WTC11 (cell line): ENCODE measurements at regions not wholly inside any gene's neighbourhood (a gene's known extent, or its start where the extent isn't known, plus 50 kb on each side); places are given as distances from the start of the nearest gene placed in this dataset.

Experiments
- ATAC-seq: fragments of 200-7000 bp; cut with Tn5 transposase; 2 replicates; pipeline ENCODE4 v1.10.0; 2021; ENCODE audit warnings: mild to moderate bottlenecking, moderate library complexity
- CTCF ChIA-PET: fragments of 300-600 bp; sonication (Branson Sonifier 250); formaldehyde crosslinking; loops from one replicate; lab custom pipeline; 2021; ENCODE audit warnings: antibody characterized with exemption; lab: Charles Lee
- POLR2A ChIA-PET: fragments of 350-600 bp; sonication (Branson Sonifier 250); formaldehyde crosslinking; loops from one replicate; lab custom pipeline; 2021; ENCODE audit warnings: antibody characterized with exemption; lab: Charles Lee
- DNase-seq: peaks from one replicate; pipeline ENCODE4 v3.0.0; 2021; ENCODE audit warnings: low spot score
- H3K27ac Mint-ChIP-seq: 2 replicates; pipeline ENCODE4 v1.8.0; 2021; ENCODE audit warnings: mixed read lengths
- H3K27me3 Mint-ChIP-seq: 2 replicates; pipeline ENCODE4 v1.8.0; 2021; ENCODE audit warnings: low read depth, mild to moderate bottlenecking, moderate library complexity, mixed read lengths
- H3K36me3 Mint-ChIP-seq: 2 replicates; pipeline ENCODE4 v1.8.0; 2021; ENCODE audit warnings: mixed read lengths
- H3K4me1 Mint-ChIP-seq: 2 replicates; pipeline ENCODE4 v1.8.0; 2022; ENCODE audit warnings: mixed read lengths
- H3K4me3 Mint-ChIP-seq: 2 replicates; pipeline ENCODE4 v1.8.0; 2021; ENCODE audit warnings: mild to moderate bottlenecking, moderate library complexity, mixed read lengths
- H3K9me3 Mint-ChIP-seq: 2 replicates; pipeline ENCODE4 v1.8.0; 2021; ENCODE audit warnings: mixed read lengths
- ATF1 ChIP-seq: sonication (generic); formaldehyde crosslinking; IDR thresholded peaks from 2 replicates; pipeline ENCODE4 v1.8.1; 2023; ENCODE audit warnings: mild to moderate bottlenecking, moderate library complexity, missing genetic modification reagents
- CBFB ChIP-seq: sonication (generic); formaldehyde crosslinking; IDR thresholded peaks from 2 replicates; pipeline ENCODE4 v1.8.1; 2022; ENCODE audit warnings: mild to moderate bottlenecking, low read depth, missing genetic modification reagents
- EMX1 ChIP-seq: fragments of 250-450 bp; sonication (Bioruptor Pico); IDR thresholded peaks from 2 replicates; pipeline ENCODE4 v1.8.0; 2021; ENCODE audit warnings: mild to moderate bottlenecking
- ETV6 ChIP-seq: sonication (generic); formaldehyde crosslinking; IDR thresholded peaks from 2 replicates; pipeline ENCODE4 v1.8.1; 2022; ENCODE audit warnings: mild to moderate bottlenecking, missing genetic modification reagents
- GRHL2 ChIP-seq: fragments of 250-450 bp; sonication (Bioruptor Pico); IDR thresholded peaks from 2 replicates; pipeline ENCODE4 v1.8.0; 2022; ENCODE audit warnings: mild to moderate bottlenecking, moderate library complexity; ENCODE audit not compliant: insufficient replicate concordance, severe bottlenecking
- GTF2I ChIP-seq: fragments of 250-450 bp; sonication (Bioruptor Pico); conservative IDR thresholded peaks from 2 replicates; pipeline ENCODE4 v1.4.0; 2021; ENCODE audit warnings: mild to moderate bottlenecking
- IRF2 ChIP-seq: sonication (generic); formaldehyde crosslinking; IDR thresholded peaks from 2 replicates; pipeline ENCODE4 v1.8.0; 2022; ENCODE audit warnings: low read depth, missing genetic modification reagents, borderline replicate concordance
- NR3C1 ChIP-seq: sonication (generic); formaldehyde crosslinking; conservative IDR thresholded peaks from 2 replicates; pipeline ENCODE4 v1.8.1; 2023; ENCODE audit warnings: low read depth, mild to moderate bottlenecking, missing genetic modification reagents
- RORB ChIP-seq: fragments of 250-450 bp; sonication (Bioruptor Pico); IDR thresholded peaks from 2 replicates; pipeline ENCODE4 v1.9.0; 2021; ENCODE audit warnings: mild to moderate bottlenecking
- SMAD3 ChIP-seq: sonication (generic); formaldehyde crosslinking; IDR thresholded peaks from 2 replicates; pipeline ENCODE4 v1.8.0; 2022; ENCODE audit warnings: missing genetic modification reagents, mild to moderate bottlenecking, borderline replicate concordance
- TEAD1 ChIP-seq: sonication (generic); formaldehyde crosslinking; IDR thresholded peaks from 2 replicates; pipeline ENCODE4 v1.8.0; 2022; ENCODE audit warnings: mild to moderate bottlenecking, missing genetic modification reagents
- TP53 ChIP-seq: sonication (generic); formaldehyde crosslinking; IDR thresholded peaks from 2 replicates; pipeline ENCODE4 v1.8.1; 2023; ENCODE audit warnings: mild to moderate bottlenecking, missing genetic modification reagents
- ZBTB21 ChIP-seq: sonication (generic); formaldehyde crosslinking; IDR thresholded peaks from 2 replicates; pipeline ENCODE4 v1.8.1; 2023; ENCODE audit warnings: mild to moderate bottlenecking, missing genetic modification reagents, borderline replicate concordance
- ZNF317 ChIP-seq: sonication (generic); formaldehyde crosslinking; IDR thresholded peaks from 2 replicates; pipeline ENCODE4 v1.8.1; 2023; ENCODE audit warnings: low read depth, mild to moderate bottlenecking, moderate library complexity, missing genetic modification reagents, borderline replicate concordance
- ZNF416 ChIP-seq: fragments of 250-450 bp; sonication (Bioruptor Pico); IDR thresholded peaks from 2 replicates; pipeline ENCODE4 v1.9.0; 2021; ENCODE audit warnings: mild to moderate bottlenecking, inconsistent platforms
- ZNF671 ChIP-seq: fragments of 250-450 bp; sonication (Bioruptor Pico); IDR thresholded peaks from 2 replicates; pipeline ENCODE4 v1.8.0; 2021; ENCODE audit warnings: mild to moderate bottlenecking
- TF ChIP-seq, protein P1 (sequence below): sonication (generic); formaldehyde crosslinking; IDR thresholded peaks from 2 replicates; pipeline ENCODE4 v1.8.0; 2023; ENCODE audit warnings: mild to moderate bottlenecking, missing genetic modification reagents
- TF ChIP-seq, protein P2 (sequence below): sonication (generic); formaldehyde crosslinking; IDR thresholded peaks from 2 replicates; pipeline ENCODE4 v1.8.0; 2023; ENCODE audit warnings: missing genetic modification reagents, mild to moderate bottlenecking, borderline replicate concordance
- TF ChIP-seq, protein P3 (sequence below): sonication (generic); formaldehyde crosslinking; conservative IDR thresholded peaks from 2 replicates; pipeline ENCODE4 v1.8.1; 2022; ENCODE audit warnings: mild to moderate bottlenecking, missing genetic modification reagents
- TF ChIP-seq, protein P4 (sequence below): sonication (generic); formaldehyde crosslinking; IDR thresholded peaks from 2 replicates; pipeline ENCODE4 v1.8.1; 2023; ENCODE audit warnings: mild to moderate bottlenecking, missing genetic modification reagents, borderline replicate concordance
- TF ChIP-seq, protein P5 (sequence below): fragments of 250-450 bp; sonication (Bioruptor Pico); IDR thresholded peaks from 2 replicates; pipeline ENCODE4 v1.9.0; 2021; ENCODE audit warnings: mild to moderate bottlenecking
- TF ChIP-seq, protein P6 (sequence below): sonication (generic); formaldehyde crosslinking; IDR thresholded peaks from 2 replicates; pipeline ENCODE4 v1.8.0; 2022; ENCODE audit warnings: mild to moderate bottlenecking, missing genetic modification reagents

DNA sequence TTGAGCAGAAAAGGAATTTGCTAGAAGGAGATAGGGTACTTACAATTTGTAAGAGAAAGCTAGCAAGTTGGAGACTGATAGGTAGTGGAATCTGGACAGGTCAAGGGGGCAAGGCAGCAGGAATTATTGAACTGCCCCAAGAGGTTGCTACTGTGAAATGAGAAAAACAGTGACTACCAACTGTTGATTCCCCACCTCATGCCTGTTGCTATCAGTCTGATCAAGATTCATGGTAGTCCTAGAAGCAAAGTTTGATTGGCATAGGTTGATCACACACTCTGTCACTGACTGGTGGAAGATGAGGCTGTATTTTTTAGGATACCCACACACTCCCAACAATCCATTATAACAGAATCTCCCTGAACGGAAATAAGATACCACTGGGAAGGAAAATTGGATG lies 89.4 kb upstream of the IGF1 start:
- Mint-ChIP-seq H3K4me3 (no peak overlapping the region), H3K4me1 (peaks cover 7% of the 10 kb centered on the region; the same call in 1 of the 2 replicates), H3K27ac (no peak overlapping the region), H3K36me3 (peaks cover 9% of the 10 kb centered on the region; the same call in 1 of the 2 replicates), H3K9me3 (peaks cover 17% of the 10 kb centered on the region), H3K27me3 (no peaks in the 10 kb centered on the region)
- TF ChIP-seq IRF2 (CRISPR knock-in tag): no peak
- TF ChIP-seq, protein P1, sequence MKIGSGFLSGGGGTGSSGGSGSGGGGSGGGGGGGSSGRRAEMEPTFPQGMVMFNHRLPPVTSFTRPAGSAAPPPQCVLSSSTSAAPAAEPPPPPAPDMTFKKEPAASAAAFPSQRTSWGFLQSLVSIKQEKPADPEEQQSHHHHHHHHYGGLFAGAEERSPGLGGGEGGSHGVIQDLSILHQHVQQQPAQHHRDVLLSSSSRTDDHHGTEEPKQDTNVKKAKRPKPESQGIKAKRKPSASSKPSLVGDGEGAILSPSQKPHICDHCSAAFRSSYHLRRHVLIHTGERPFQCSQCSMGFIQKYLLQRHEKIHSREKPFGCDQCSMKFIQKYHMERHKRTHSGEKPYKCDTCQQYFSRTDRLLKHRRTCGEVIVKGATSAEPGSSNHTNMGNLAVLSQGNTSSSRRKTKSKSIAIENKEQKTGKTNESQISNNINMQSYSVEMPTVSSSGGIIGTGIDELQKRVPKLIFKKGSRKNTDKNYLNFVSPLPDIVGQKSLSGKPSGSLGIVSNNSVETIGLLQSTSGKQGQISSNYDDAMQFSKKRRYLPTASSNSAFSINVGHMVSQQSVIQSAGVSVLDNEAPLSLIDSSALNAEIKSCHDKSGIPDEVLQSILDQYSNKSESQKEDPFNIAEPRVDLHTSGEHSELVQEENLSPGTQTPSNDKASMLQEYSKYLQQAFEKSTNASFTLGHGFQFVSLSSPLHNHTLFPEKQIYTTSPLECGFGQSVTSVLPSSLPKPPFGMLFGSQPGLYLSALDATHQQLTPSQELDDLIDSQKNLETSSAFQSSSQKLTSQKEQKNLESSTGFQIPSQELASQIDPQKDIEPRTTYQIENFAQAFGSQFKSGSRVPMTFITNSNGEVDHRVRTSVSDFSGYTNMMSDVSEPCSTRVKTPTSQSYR (CRISPR knock-in tag): no peak
- TF ChIP-seq EMX1 (CRISPR knock-in tag): no peak
- no peak for TF ChIP-seq ZNF416 (CRISPR knock-in tag)
- TF ChIP-seq GTF2I (CRISPR knock-in tag): no peak
- TF ChIP-seq ETV6 (CRISPR knock-in tag): no peak
- TF ChIP-seq ZBTB21 (CRISPR knock-in tag): no peak
- TF ChIP-seq TEAD1: no peak
- TF ChIP-seq, protein P2, sequence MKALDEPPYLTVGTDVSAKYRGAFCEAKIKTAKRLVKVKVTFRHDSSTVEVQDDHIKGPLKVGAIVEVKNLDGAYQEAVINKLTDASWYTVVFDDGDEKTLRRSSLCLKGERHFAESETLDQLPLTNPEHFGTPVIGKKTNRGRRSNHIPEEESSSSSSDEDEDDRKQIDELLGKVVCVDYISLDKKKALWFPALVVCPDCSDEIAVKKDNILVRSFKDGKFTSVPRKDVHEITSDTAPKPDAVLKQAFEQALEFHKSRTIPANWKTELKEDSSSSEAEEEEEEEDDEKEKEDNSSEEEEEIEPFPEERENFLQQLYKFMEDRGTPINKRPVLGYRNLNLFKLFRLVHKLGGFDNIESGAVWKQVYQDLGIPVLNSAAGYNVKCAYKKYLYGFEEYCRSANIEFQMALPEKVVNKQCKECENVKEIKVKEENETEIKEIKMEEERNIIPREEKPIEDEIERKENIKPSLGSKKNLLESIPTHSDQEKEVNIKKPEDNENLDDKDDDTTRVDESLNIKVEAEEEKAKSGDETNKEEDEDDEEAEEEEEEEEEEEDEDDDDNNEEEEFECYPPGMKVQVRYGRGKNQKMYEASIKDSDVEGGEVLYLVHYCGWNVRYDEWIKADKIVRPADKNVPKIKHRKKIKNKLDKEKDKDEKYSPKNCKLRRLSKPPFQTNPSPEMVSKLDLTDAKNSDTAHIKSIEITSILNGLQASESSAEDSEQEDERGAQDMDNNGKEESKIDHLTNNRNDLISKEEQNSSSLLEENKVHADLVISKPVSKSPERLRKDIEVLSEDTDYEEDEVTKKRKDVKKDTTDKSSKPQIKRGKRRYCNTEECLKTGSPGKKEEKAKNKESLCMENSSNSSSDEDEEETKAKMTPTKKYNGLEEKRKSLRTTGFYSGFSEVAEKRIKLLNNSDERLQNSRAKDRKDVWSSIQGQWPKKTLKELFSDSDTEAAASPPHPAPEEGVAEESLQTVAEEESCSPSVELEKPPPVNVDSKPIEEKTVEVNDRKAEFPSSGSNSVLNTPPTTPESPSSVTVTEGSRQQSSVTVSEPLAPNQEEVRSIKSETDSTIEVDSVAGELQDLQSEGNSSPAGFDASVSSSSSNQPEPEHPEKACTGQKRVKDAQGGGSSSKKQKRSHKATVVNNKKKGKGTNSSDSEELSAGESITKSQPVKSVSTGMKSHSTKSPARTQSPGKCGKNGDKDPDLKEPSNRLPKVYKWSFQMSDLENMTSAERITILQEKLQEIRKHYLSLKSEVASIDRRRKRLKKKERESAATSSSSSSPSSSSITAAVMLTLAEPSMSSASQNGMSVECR: no peak
- no peak for TF ChIP-seq TP53 (CRISPR knock-in tag)
- TF ChIP-seq ZNF671 (CRISPR knock-in tag): no peak
- TF ChIP-seq RORB (CRISPR knock-in tag): no peak
- POLR2A ChIA-PET: no interaction called here
- DNase-seq (no peak), ATAC-seq (no peak)
- CTCF ChIA-PET: no interaction called here

DNA sequence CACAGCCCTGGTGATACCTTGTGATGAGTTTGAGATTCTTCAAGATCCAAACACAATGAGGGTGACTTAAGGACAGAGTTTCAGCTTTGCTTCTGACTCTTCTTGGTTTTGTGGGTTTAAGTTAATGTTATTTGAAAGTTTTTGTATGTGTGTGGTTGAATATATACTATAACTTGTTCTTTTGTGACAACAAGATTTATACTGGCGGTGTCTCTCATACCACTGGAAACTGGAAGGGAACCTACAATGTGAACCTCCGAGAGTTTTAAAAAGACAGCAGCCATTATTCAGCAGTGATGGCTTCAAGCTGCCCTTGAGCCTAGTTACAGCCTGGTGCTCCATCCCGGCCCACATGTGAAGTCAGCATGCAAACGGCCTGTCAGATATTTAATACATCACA lies 87.9 kb upstream of the IGF1 start:
- Mint-ChIP-seq H3K9me3 (peaks cover 17% of the 10 kb centered on the region), H3K4me3 (no peak overlapping the region), H3K4me1 (peaks cover 8% of the 10 kb centered on the region), H3K27me3 (no peaks in the 10 kb centered on the region), H3K27ac (no peak overlapping the region), H3K36me3 (peaks cover 9% of the 10 kb centered on the region; the same call in 1 of the 2 replicates)
- no peak for DNase-seq
- ATAC-seq: no peak
- ChIA-PET POLR2A (no interaction called here), CTCF (no interaction called here)
- TF ChIP-seq ZNF317 (CRISPR knock-in tag): no peak
- no peak for TF ChIP-seq SMAD3 (CRISPR knock-in tag)
- TF ChIP-seq, protein P3, sequence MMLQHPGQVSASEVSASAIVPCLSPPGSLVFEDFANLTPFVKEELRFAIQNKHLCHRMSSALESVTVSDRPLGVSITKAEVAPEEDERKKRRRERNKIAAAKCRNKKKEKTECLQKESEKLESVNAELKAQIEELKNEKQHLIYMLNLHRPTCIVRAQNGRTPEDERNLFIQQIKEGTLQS (CRISPR knock-in tag): no peak
- TF ChIP-seq, protein P4, sequence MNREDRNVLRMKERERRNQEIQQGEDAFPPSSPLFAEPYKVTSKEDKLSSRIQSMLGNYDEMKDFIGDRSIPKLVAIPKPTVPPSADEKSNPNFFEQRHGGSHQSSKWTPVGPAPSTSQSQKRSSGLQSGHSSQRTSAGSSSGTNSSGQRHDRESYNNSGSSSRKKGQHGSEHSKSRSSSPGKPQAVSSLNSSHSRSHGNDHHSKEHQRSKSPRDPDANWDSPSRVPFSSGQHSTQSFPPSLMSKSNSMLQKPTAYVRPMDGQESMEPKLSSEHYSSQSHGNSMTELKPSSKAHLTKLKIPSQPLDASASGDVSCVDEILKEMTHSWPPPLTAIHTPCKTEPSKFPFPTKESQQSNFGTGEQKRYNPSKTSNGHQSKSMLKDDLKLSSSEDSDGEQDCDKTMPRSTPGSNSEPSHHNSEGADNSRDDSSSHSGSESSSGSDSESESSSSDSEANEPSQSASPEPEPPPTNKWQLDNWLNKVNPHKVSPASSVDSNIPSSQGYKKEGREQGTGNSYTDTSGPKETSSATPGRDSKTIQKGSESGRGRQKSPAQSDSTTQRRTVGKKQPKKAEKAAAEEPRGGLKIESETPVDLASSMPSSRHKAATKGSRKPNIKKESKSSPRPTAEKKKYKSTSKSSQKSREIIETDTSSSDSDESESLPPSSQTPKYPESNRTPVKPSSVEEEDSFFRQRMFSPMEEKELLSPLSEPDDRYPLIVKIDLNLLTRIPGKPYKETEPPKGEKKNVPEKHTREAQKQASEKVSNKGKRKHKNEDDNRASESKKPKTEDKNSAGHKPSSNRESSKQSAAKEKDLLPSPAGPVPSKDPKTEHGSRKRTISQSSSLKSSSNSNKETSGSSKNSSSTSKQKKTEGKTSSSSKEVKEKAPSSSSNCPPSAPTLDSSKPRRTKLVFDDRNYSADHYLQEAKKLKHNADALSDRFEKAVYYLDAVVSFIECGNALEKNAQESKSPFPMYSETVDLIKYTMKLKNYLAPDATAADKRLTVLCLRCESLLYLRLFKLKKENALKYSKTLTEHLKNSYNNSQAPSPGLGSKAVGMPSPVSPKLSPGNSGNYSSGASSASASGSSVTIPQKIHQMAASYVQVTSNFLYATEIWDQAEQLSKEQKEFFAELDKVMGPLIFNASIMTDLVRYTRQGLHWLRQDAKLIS (CRISPR knock-in tag): no peak
- no peak for TF ChIP-seq GRHL2 (CRISPR knock-in tag)
- no peak for TF ChIP-seq TP53 (CRISPR knock-in tag)
- no peak for TF ChIP-seq NR3C1
- TF ChIP-seq, protein P5, sequence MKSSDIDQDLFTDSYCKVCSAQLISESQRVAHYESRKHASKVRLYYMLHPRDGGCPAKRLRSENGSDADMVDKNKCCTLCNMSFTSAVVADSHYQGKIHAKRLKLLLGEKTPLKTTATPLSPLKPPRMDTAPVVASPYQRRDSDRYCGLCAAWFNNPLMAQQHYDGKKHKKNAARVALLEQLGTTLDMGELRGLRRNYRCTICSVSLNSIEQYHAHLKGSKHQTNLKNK (CRISPR knock-in tag): no peak
- no peak for TF ChIP-seq ATF1 (CRISPR knock-in tag)
- TF ChIP-seq, protein P6, sequence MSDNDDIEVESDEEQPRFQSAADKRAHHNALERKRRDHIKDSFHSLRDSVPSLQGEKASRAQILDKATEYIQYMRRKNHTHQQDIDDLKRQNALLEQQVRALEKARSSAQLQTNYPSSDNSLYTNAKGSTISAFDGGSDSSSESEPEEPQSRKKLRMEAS: no peak
- TF ChIP-seq CBFB (CRISPR knock-in tag): no peak
